GM18505 (cell line): ENCODE measurements at regions not wholly inside any gene's neighbourhood (a gene's known extent, or its start where the extent isn't known, plus 50 kb on each side); places are given as distances from the start of the nearest gene placed in this dataset.

Experiments
- ATAC-seq: cut with Tn5 transposase; IDR thresholded peaks from one replicate; pipeline ENCODE4 v1.9.1; 2021; ENCODE audit not compliant: unreplicated experiment
- POLR2A ChIP-seq: IDR thresholded peaks from 4 replicates; pipeline ENCODE4 v1.6.1; 2011; ENCODE audit warnings: borderline replicate concordance; ENCODE audit not compliant: insufficient read depth, insufficient read length; ENCODE audit errors: extremely low read depth

- no peak for TF ChIP-seq POLR2A
- no peak for ATAC-seq
Observed at GRCh38 chr1:42010381-42010780, 91.7 kb upstream of the HIVEP3 start.

DNA sequence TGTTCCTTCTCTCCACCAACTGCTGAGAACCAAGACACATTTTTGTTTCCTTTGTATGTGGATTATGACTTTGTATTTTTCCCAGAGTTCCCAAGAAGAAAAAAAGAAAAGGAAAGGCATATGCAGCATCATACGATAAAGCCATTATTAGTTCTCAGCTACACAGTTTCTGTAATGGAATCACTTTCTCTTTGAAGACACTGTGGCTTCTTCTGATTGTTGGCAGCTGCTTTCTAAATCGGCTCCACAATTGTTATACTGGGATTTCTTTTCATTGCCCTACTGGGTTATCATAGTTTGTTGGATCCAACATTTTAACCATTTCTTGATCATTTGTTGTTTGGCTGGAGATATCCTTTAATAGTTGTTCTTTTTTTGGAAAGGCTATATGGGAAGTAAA, 89.5 kb upstream of the HIVEP3 start:
- no peak for TF ChIP-seq POLR2A
- no peak for ATAC-seq

DNA sequence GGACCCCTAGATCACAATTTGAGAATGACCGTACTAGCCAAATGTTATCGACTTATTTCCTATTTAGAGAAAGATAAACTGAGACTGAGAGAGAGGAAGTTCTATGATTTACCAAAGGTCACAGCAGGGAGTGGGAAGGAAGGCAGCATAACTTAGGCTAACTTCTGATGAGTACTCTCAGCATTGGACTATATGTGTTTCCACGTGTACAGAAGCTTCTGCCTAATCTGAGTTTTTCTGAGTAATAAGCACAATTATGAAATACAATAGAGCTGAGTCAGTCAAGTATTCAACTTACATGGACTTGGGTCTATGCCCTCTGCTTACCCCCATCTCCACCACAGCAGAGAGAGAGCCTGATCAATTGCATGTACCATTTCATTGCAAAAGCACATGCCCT, 88.1 kb upstream of the HIVEP3 start:
- no peak for ATAC-seq

GRCh38 chr1:42006093-42006492, 87.4 kb upstream of the HIVEP3 start:
- ATAC-seq, result no peak

More for the DNA sequence above, 88.1 kb upstream of the HIVEP3 start:
- no peak for TF ChIP-seq POLR2A

GRCh38 chr1:42005530-42005929, 86.8 kb upstream of the HIVEP3 start:
- TF ChIP-seq POLR2A, result no peak
- ATAC-seq, result no peak

More at GRCh38 chr1:42006093-42006492, 87.4 kb upstream of the HIVEP3 start:
- TF ChIP-seq POLR2A, result no peak

DNA sequence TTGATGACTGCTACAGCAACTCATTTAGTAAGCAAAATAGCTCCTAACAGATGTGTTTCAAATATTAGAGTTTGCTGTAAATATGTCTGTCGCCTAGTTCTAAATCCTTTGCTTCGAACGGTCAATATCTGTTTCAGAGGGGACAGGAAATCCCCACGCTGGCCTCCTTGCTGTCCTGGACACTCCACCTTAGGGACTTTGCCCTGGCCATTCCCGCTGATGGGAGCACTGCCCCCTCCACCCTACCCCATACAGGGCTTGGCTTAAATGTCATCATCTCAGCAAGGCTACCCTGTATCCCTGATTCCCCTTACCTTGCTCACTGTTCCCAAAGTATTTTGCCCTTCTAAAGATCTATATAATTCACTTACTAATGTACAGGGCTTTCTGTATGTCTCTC, 86.1 kb upstream of the HIVEP3 start:
- TF ChIP-seq POLR2A, result no peak
- ATAC-seq, result no peak

DNA sequence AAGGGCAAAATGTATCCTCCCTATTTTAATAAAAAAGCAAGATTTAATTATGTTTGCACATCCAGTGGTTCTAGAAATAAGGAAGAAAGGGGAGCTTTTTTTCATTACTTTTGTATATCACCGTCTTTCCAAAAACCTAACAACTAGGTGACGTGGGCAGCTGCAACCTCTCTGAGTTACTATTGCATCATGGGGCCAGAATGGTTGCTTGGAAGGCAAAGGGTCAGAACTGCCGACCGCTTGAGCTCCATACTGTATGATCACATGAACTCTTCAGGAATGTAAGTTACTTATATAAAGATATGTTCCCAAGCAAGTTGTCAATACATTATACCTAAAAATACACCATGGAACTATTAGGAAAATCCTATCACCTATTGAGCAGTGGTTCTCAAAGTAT, 85.6 kb upstream of the HIVEP3 start:
- no peak for ATAC-seq
- TF ChIP-seq POLR2A, result no peak

GRCh38 chr1:42003433-42003832, 84.7 kb upstream of the HIVEP3 start:
- no peak for ATAC-seq
- no peak for TF ChIP-seq POLR2A

DNA sequence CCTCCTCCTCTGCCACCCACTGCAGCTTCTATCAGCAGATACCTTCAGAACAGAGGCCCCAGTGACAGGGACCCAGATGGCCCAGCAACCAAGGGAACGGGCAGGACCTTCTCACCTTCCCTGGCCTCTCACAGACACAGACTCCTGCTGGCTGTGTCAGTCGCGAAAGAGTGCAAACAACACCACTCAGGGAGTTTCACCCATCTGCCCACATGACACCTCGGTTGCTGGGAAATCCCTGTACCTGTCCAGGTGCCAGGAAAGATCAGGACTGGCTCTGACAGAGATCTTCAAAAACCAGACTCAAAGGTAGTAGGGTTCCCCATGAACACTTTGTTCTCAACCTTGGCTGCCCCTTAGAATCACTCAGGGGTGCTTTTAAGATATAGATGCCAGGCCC, 83.5 kb upstream of the HIVEP3 start:
- no peak for ATAC-seq
- TF ChIP-seq POLR2A, result no peak

GRCh38 chr1:42000766-42001165, 82.0 kb upstream of the HIVEP3 start:
- no peak for TF ChIP-seq POLR2A
- no peak for ATAC-seq

- no peak for TF ChIP-seq POLR2A
- ATAC-seq, result no peak
Observed at GRCh38 chr1:41999884-42000283, 81.2 kb upstream of the HIVEP3 start.

- TF ChIP-seq POLR2A, result no peak
- ATAC-seq, result no peak
Observed at GRCh38 chr1:41998250-41998649, 79.5 kb upstream of the HIVEP3 start.

- no peak for TF ChIP-seq POLR2A
- no peak for ATAC-seq
Observed at GRCh38 chr1:41997153-41997552, 78.4 kb upstream of the HIVEP3 start.

DNA sequence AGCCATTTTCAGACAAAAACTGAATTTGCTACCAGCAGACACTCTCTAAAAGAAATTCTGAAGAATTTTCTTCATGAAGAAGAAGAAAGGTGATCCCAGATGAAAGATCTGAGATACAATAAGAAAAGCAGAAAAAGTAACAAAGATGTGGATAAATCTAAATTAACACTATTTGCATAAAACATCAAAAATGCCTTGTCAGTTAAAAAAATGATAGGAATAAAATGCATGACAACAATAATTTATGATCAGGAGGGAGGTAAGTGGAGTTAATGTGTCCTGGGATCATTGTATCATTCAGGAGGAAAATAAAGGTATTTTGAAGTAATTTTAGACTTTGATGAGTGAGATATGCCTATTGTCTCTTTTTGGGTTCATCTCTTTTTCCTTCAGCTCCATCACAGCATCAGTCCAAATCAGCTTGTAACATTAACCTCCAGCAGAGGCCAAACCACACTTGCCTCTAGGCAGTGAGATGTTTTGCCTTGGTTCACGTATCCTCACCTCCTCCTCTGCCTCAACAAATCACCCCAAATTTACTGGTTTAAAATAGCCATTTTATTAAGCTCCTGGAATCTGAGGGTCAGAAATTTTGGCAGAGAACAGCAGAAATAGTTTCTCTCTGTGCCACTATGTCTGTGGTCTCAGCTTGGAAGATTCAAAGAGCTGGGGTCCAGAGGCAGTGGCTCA, 76.9 kb upstream of the HIVEP3 start:
- no peak for ATAC-seq
- TF ChIP-seq POLR2A, result no peak

- no peak for ATAC-seq
- TF ChIP-seq POLR2A, result no peak
Observed at GRCh38 chr1:41994195-41994894, 75.6 kb upstream of the HIVEP3 start.

DNA sequence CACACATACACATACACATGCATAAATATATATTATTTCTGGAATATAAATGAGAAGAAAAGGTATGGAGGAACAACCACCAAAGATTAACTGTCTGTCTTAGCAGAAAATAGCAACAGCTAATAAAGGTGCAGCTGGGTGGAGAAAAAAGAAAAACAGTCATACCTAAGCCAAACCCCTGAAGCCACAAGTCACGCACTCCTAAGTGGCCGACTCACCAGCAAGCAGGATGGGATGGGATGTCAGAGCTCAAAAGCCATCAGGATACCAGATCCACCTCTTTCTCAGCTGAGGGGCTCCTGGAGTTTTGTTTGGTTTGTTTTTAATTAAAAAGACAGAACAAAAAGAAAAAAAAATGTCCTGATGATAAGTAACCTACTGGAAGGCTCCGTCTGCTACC, 64.7 kb upstream of the HIVEP3 start:
- ATAC-seq, result no peak

More for the DNA sequence above, 64.7 kb upstream of the HIVEP3 start:
- no peak for TF ChIP-seq POLR2A
